SK-N-SH treated with all-trans-retinoic acid at 6 μM for 48 hours (cell line): ENCODE measurements at regions not wholly inside any gene's neighbourhood (a gene's known extent, or its start where the extent isn't known, plus 50 kb on each side); places are given as distances from the start of the nearest gene placed in this dataset.

Experiments
- CREB5 ChIP-seq: fragments of 250-450 bp; sonication (Bioruptor Pico); IDR thresholded peaks from 2 replicates; pipeline ENCODE4 v1.5.1; 2020; ENCODE audit warnings: low read depth, mild to moderate bottlenecking, moderate library complexity
- ZFP30 ChIP-seq: fragments of 450-650 bp; formaldehyde crosslinking; IDR thresholded peaks from 2 replicates; pipeline ENCODE4 v1.5.0; 2022; ENCODE audit warnings: mild to moderate bottlenecking, moderate library complexity
- ZNF70 ChIP-seq: fragments of 450-650 bp; formaldehyde crosslinking; IDR thresholded peaks from 2 replicates; pipeline ENCODE4 v1.5.0; 2020; ENCODE audit warnings: mild to moderate bottlenecking, moderate library complexity
- ZNF8 ChIP-seq: fragments of 450-650 bp; formaldehyde crosslinking; IDR thresholded peaks from 2 replicates; pipeline ENCODE4 v1.5.0; 2020; ENCODE audit warnings: mild to moderate bottlenecking, moderate library complexity

DNA sequence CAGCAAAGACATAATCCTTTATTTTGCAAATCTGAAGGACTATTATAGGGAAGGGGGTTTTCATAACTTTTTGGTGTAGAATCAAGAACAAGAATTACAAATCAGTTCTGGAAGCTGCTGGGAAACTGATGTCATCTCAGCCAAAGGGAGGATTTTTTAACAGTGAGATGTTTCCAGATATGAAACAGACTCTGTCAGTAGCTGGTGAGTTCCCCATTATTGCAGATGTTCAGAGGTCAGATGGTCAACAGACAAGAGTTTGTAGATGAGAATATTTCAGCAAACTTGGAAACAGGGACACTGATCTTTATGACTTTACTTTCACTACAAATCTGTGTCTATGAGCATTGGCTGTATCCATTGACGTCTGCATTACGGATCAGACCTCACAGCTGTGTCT, 71.9 kb upstream of the LPP start:
- TF ChIP-seq ZFP30 (no peak), ZNF8 (CRISPR knock-in tag) (no peak), CREB5 (no peak), ZNF70 (CRISPR knock-in tag) (no peak)
